GM19324 (cell line): ENCODE measurements at regions not wholly inside any gene's neighbourhood (a gene's known extent, or its start where the extent isn't known, plus 50 kb on each side); places are given as distances from the start of the nearest gene placed in this dataset.
"Not testable (repeated sequence)": the region's sequence is repeated elsewhere in the genome, so short reads cannot be mapped to it uniquely, and the experiment has no call there.

Experiments used
- ATAC-seq: cut with Tn5 transposase; IDR thresholded peaks from one replicate; pipeline ENCODE4 v1.9.1; 2021; ENCODE audit warnings: mild to moderate bottlenecking, moderate library complexity; ENCODE audit not compliant: unreplicated experiment, low FRiP score

DNA sequence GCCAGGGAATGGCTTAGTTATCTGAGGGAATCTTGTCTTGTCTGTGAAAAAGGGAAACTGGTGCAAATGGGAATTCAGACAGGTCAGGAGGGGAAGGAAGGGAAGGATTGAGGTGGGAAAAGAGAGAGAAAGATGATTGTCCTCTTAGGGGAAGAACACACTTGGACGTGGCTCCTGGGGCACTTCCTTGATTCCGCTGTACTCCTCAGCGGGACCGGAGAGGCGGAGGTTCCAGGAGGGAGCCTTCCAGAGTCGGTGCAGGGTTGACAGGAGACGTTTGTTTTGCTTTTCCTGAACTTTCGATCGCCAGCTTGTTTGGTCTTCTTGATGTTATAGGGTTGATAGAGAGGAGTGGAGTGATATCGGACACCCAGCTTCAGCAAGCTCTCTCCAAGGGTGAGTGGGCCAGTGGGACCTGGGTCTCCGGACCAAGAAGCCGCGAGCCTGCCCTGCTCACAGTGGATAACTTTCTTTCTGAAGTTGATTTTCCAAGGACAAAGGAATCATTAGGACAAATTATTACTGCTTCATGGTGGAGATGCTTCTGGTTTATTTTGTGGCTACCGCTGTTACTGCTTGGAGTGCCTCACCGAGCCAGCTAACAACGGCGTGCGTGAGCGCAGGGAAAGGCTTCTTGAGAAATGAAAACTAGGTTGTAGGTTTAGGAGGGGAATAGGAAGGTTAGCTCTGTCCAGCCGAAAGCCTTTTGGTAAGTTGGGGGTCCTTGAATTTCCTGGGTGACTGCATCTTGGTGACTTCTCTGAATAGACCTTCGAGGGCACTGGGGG is 52.4 kb upstream of the APOD start:
- not testable (repeated sequence) for ATAC-seq

GRCh38 chr3:195635262-195635873 is 51.6 kb upstream of the APOD start:
- not testable (repeated sequence) for ATAC-seq

GRCh38 chr3:195634426-195635261 is 50.9 kb upstream of the APOD start:
- peak; percentile 94 for ATAC-seq
